NCI-H146 (cell line): ENCODE measurements at regions not wholly inside any gene's neighbourhood (a gene's known extent, or its start where the extent isn't known, plus 50 kb on each side); places are given as distances from the start of the nearest gene placed in this dataset.
A peak's percentile ranks its signal among the peaks of the same experiment; 100 is the strongest.

Experiments
- DNase-seq: peaks from one replicate; lab custom pipeline; 2025; lab: John Stamatoyannopoulos, UW

- DNase-seq: no peak
Observed at GRCh38 chr6:23222724-23223123, 653.4 kb downstream of the HDGFL1 start.

- DNase-seq: no peak
Observed at GRCh38 chr6:23224540-23224939, 655.2 kb downstream of the HDGFL1 start.

- peak; percentile 63 for DNase-seq
Observed at GRCh38 chr6:23228439-23229024, 659.2 kb downstream of the HDGFL1 start.

- no peak for DNase-seq
Observed at GRCh38 chr6:23243854-23244253, 674.5 kb downstream of the HDGFL1 start.

- DNase-seq: no peak
Observed at GRCh38 chr6:23244300-23244699, 674.9 kb downstream of the HDGFL1 start.

- DNase-seq: no peak
Observed at GRCh38 chr6:23245572-23245971, 676.2 kb downstream of the HDGFL1 start.

- no peak for DNase-seq
Observed at GRCh38 chr6:23246896-23247295, 677.5 kb downstream of the HDGFL1 start.

- DNase-seq: no peak
Observed at GRCh38 chr6:23250556-23250955, 681.2 kb downstream of the HDGFL1 start.

GRCh38 chr6:23262864-23263263, 693.5 kb downstream of the HDGFL1 start:
- no peak for DNase-seq

GRCh38 chr6:23265270-23265669, 695.9 kb downstream of the HDGFL1 start:
- DNase-seq: no peak

- no peak for DNase-seq
Observed at GRCh38 chr6:23266536-23266935, 697.2 kb downstream of the HDGFL1 start.

- DNase-seq: no peak
Observed at GRCh38 chr6:23267651-23268050, 698.3 kb downstream of the HDGFL1 start.

GRCh38 chr6:23268348-23268747, 699.0 kb downstream of the HDGFL1 start:
- no peak for DNase-seq

- no peak for DNase-seq
Observed at GRCh38 chr6:23269436-23269835, 700.1 kb downstream of the HDGFL1 start.

GRCh38 chr6:23272536-23272935, 703.2 kb downstream of the HDGFL1 start:
- no peak for DNase-seq

GRCh38 chr6:23277521-23278179, 708.3 kb downstream of the HDGFL1 start:
- no peak for DNase-seq

GRCh38 chr6:23278180-23278532, 708.8 kb downstream of the HDGFL1 start:
- no peak for DNase-seq

- DNase-seq: no peak
Observed at GRCh38 chr6:23280437-23280836, 711.1 kb downstream of the HDGFL1 start.

GRCh38 chr6:23282252-23283021, 713.1 kb downstream of the HDGFL1 start:
- peak; percentile 84 for DNase-seq

- no peak for DNase-seq
Observed at GRCh38 chr6:23293653-23294052, 724.3 kb downstream of the HDGFL1 start.

- DNase-seq: no peak
Observed at GRCh38 chr6:23301556-23301955, 732.2 kb downstream of the HDGFL1 start.

- DNase-seq: no peak
Observed at GRCh38 chr6:23302514-23302913, 733.1 kb downstream of the HDGFL1 start.

GRCh38 chr6:23305325-23305943, 736.1 kb downstream of the HDGFL1 start:
- no peak for DNase-seq
